ENCODE measurements at regions not wholly inside any gene's neighbourhood (a gene's known extent, or its start where the extent isn't known, plus 50 kb on each side); places are given as distances from the start of the nearest gene placed in this dataset.

DNA sequence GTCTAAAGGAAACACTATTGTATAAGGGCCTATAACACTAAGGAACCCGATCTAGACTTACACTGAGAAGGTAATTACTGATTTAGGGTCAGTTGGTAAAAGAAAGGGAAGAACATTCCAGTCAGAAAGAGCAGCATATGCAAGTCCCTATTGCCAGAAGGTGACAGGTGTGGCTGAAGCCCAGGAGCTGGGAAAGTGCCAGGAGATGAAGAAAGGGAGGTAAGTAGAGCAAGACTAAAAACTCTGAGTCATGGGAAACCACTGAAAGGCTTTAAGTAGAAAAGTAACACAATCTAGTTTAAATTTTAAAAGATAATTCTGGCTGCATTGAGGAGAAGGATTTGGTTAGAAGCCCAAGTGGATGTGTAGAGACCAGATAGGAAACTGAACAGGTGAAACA, 77.7 kb upstream of the INTU start:
- TF ChIP-seq, protein P1, sequence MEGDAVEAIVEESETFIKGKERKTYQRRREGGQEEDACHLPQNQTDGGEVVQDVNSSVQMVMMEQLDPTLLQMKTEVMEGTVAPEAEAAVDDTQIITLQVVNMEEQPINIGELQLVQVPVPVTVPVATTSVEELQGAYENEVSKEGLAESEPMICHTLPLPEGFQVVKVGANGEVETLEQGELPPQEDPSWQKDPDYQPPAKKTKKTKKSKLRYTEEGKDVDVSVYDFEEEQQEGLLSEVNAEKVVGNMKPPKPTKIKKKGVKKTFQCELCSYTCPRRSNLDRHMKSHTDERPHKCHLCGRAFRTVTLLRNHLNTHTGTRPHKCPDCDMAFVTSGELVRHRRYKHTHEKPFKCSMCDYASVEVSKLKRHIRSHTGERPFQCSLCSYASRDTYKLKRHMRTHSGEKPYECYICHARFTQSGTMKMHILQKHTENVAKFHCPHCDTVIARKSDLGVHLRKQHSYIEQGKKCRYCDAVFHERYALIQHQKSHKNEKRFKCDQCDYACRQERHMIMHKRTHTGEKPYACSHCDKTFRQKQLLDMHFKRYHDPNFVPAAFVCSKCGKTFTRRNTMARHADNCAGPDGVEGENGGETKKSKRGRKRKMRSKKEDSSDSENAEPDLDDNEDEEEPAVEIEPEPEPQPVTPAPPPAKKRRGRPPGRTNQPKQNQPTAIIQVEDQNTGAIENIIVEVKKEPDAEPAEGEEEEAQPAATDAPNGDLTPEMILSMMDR (IDR thresholded peaks at IDR 0.05) = no peak
- TF ChIP-seq POLR2A (IDR thresholded peaks at IDR 0.05) (no peak), POLR2AphosphoS5 (IDR thresholded peaks at IDR 0.05) (no peak)

Measured in suprapubic skin (tissue), 4 donors.